NCI-H1105 (cell line): ENCODE measurements at regions not wholly inside any gene's neighbourhood (a gene's known extent, or its start where the extent isn't known, plus 50 kb on each side); places are given as distances from the start of the nearest gene placed in this dataset.

Source experiments
- DNase-seq: peaks from one replicate; lab custom pipeline; 2025; lab: John Stamatoyannopoulos, UW

DNA sequence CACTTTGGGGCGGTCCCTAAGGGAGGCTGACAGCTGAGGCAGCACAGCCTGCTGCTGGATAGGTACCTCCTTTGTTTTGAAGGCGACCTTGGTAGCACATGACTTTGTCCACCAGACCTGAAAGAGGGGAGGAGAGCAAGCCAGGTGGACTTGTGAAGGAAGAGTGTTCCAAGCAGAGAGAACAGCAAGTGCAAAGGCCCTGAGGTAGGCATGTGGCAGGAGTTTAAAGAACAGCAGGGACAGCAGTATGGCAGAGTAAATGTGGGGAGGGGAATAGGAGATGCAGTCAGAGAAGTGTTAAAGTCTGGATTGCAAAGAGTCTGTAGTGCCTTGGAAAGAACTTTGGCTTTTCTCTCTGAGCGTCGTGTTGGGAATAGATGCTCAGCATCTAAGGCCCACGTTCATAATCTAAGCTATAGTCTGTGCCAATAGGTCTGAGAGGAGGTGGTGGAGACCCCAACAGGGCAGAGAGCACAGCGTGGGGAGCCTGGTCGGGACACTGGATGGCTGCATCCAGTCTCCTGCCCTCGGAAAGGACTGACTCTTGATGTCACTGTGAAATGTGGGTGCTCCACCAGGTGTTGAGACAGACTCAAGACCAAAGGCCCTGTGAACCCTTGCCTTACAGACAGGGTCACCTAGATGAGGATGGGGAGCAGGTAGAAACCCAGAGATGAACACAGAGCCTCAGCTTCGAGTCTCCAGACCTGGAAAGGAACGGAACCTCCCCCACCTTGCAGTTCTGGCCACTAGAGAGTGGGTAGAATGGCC lies 242.1 kb upstream of the PWP1 start:
- no peak for DNase-seq

DNA sequence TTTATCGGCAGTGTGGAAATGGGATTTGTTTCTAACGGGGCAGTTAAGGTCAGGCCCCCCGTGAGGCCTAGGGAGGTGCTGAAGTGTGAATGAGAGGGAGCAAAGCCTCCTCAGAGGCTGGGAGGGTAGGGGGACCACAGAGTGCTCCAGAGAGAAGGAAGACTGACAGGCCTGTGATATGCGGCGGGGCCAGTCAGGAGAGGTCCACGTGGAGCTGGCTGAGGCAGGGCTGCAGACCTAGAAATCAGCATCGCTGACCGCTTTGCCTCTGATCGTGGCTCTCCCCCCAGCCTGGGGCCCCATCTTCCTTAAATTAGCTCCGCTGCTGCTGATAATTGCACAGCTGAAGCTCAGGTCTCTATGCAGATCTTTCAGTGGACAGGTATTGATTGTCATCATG lies 240.8 kb upstream of the PWP1 start:
- DNase-seq: no peak

DNA sequence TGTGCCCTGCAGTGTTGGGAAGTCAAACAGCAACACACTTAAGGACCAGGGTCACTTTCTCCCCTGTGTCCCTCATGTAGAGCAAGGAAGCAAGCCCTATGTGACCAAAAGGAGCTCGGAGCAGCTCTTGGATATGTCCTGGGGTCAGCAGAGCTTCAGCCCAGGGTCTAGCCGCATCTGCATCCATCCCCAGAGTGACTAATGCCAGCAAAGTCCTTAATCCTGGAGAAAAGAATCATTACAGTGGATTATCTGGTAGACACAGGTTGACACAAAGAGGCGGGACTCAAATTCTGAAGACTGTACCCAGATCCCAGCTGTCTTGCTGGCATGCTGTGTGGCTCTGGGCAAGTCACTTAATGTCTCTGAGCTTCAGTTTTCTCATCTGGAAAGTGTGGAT lies 239.1 kb upstream of the PWP1 start:
- DNase-seq: no peak

DNA sequence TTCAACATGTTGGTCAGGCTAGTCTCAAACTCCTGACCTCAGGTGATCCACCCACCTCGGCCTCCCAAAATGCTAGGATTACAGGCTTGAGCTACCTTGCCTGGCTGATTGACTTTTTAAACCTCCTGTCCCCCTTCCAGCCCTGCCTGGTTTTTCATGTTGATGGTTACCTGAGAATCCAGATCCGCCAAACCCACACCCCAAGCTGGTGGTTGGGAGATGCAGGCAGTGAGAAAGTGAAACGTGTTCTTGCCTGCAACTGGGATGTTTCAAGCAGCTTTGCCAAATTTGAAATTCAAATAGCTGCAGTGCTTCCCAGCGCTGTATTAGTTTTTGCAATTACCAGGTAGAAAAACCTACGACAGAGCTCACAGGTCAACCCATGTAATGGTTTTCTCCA lies 238.3 kb upstream of the PWP1 start:
- no peak for DNase-seq

DNA sequence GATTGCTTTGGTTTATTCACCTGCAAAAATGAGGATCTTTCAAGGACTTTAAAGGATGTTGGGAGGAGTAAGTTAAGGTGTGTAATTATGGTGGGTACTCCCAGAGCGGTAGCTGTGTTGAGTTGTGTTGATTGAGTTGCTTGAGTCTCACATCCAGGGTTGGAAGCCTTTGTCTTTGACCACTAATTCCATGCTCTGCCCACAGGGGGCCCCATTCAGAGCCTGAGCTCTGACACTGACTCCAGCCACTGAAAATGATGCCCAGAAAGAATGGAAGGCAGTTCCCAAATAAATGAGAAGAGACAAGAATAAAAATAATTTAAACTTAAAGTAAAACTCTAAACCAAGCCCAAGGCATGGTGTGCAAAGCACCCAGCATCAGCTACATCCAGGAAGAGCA lies 237.4 kb upstream of the PWP1 start:
- no peak for DNase-seq

DNA sequence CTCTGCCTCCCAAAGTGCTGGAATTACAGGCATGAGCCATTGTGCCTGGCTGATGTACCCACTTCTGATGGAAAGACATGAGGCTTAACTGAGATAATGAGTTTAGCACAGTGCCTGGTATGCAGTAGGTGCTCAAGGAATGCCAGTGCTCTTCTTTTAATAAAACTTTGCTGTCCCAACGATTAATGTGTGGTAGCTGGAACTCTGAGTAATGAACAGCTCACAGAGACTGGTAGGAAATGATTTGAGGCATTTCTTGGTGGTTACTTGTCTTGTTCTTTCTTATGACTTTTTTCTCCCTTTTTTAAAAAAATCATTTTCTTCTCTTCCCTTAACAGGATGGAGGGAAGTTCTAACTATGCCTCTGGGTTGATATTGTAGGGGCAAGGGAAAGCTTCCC lies 235.7 kb upstream of the PWP1 start:
- DNase-seq: no peak

DNA sequence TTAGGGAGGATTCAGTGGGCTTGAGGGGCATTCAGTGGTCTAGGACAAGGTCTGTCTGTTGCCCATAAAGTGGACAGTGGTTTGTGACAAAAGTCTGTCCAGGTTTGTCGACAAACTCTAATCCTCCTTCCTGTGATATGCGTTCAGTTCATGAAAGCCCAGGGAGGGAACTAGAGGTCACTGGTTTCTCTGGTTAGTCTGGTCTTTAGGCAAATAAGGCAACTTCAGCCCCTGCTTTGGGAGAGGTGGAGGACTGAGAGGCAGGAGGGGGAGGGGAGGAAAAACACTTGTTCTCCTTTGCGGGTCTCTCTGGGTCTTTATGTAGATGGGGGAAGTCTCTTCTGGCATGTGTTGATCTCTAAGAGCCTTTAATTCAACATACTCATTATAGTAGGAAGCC lies 235.1 kb upstream of the PWP1 start:
- no peak for DNase-seq

DNA sequence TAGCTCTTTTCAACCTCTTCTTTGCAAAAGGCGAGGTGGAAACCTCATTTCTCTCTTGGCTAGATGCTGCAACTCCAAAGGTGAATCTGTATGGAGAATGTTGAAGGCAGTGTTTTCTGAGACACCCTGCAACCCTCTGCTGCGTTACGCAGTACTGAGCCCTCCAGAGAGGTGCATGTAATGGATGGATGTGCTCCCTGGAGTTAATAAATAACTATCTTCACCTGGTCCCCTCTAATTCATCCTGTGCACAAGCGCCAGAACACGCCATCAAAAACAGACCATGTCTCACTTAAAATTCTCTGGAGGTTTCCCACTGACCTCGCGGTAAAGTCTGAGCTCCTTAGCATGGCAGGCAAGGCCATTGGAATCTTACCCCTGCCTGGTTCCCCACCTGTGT lies 234.4 kb upstream of the PWP1 start:
- DNase-seq: no peak

DNA sequence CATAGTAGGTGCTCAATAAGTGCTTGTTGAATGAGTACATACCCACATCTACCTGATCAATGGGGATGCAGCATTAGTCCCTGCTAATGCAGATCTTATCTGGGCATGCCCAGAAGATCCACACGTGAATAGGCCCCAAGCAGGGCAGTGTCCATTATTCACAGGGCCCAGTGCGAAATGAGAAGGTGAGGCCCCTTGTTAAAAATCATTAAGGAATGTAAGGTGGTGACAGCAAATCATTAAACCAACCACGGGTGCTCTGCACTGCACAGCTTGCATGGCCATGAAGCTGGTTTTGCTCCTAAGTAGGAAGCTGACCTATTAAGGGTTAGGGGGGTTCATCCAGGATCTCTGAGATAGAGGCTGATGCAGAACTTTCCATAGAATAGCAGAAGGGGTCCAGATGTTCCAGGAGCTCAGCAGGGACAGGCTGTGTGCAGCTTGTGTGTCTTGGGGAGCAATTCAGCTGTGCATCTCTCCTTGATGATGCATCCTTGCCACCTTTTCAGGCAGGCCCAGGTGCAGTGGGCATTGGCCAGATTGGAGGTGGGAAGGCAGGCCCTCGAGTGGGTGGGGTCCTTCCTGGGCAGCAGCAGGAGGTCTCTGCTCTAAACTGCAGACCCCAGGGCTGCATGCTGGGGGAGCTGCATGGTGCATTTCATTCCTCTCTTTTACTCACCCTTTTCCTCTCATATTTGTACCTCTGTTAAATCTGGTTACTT lies 231.3 kb upstream of the PWP1 start:
- no peak for DNase-seq

DNA sequence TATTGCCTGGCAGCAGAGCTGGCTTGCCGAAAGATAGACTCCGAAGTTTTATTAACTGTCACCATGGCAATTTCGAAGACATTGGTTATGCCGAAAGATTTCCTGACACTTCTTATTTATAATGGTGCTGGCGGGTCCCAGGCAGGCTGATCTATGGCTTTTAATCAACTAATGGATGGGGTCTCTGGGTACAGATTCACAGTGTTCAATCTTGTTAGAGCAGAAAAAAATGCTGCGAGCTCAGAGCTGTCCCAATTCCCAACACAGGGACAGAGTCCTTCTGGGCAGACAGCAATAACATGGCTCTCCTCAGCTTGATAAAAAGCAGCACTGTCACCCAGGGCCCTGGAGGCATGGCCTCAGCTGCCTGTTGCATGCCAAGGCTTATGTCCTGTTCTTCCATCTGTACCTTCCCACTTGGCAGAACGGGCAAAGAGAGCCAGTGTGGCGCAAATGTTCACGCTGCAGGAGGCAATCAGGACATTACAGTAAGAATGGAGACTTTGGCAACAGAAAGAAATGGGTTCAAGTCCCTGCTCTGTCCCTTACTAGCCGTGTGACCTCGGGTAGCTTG lies 228.2 kb upstream of the PWP1 start:
- no peak for DNase-seq

DNA sequence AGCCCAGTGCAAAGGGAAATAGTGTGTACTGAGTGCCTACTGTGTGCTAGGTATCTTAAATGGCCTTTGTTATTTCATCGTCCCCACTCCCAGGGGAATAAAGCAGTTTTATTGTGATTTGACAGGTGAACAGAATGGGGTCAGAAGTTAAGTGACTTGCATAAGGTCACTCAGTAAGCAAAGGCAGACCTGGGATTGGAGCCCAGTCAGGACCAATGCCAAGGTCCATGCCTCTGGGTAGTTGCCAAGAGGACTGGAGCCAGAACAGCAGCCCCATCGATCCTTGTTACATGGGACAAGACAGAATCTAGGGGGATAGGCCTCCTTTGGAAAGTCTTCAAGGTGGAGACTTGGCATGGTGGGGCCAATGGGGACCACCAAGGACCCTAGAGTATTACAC lies 227.4 kb upstream of the PWP1 start:
- no peak for DNase-seq

DNA sequence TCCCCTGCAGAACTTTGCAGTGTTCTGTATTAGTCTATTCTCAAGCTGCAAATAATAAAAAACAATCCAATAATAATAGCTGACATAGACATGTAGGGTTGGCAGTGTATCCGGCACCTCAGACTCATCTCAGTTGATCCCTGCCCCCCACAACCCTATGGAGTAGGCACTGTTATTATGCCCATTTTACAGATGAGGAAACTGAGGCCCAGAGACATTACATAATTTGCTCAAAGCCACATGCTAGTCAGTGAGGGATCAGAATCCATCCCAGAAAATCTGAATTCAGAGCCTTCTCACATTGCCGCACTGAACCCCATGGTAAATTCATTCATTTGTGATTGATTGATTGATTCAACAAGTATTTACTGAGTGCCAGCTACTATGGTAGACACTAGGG lies 226.6 kb upstream of the PWP1 start:
- no peak for DNase-seq

DNA sequence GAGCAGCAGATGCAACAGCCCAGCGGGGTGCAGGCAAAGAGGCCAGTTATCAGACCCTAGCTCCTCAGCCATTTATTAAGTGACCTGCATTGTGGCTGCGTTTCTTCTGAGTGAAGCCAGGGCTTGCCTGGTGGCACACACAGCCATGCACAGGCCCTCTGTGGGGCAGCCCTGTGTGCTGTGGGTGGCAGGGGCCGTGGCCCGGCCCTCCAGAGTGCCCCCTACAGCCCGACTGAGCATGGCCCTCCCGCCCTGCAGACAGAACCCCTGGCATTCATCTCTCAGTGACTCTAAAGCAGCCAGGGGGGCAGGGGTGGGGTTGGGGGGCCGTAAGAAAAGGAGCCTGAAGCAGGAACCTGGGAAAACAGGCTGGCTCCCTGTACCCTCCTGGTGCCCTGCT lies 226.0 kb upstream of the PWP1 start:
- DNase-seq: no peak

DNA sequence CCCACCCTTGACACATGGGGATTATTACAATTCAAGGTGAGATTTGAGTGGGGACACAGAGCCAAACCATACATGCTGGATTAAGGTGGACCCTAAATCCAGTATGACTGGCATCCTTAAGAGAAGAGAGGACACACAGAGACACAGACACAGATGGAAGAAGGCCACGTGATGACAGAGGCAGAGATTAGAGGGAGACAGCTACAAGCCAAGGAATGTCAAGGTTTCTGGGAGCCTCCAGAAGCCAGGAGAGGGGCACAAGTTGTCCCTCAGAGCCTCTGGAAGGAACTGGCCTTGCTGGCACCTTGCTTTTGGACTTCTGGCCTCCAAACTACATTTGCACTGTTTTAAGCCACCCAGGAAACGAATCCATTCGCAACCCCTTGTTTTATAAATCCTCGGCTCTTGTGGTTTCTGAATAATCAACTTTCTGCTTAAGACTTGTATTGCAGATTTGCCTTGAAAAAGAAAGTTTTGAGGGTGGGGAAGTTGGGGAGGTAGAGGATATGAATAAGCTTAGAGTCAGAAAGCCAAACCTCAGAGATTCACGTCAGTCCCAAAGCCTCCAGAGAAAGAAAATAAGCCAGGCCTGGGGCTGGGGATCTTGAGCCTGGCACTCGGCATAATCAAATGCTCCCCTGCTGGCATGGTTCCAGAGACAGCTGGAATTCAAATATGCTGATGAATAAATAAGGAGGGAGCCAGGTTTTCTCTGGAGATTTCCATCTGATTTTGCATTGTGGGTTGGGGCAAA lies 224.2 kb upstream of the PWP1 start:
- peak; percentile 37 for DNase-seq

DNA sequence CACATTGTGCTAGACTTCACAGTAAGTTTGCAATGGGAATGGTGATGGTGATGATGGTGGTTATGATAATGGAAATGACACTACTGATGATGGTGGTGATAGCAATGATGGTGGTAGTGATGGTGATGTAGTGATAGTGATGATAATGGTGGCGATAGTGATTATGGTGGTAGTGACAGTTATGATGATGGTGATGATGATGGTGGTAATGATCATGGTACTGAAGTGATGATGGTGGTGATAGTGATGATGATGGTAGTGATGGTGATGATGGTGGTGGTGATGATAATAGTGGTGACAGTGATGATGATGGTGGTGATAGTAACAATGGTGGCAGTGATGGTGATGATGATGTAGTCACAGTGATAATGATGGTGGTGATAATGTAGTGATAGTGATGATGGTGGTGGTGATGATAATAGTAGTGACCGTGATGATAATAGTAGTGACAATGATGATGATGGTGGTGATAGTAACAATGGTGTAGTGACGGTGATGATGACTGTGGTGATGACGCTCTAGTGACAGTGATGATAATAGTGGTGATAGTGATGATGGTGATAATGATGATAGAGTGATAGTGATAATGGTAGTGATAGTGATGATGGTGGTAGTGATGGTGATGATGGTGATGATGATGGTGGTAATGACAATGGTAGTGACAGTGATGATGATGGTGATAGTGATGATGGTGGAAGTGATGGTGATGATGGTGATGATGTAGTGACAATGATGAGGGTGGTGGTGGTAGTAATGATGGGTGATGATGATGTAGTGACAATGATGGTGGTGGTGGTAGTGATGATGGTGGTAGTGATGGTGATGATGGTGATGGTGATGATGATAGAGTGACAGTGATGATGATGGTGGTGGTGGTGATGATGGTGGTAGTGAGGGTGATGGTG lies 222.9 kb upstream of the PWP1 start:
- DNase-seq: no peak

DNA sequence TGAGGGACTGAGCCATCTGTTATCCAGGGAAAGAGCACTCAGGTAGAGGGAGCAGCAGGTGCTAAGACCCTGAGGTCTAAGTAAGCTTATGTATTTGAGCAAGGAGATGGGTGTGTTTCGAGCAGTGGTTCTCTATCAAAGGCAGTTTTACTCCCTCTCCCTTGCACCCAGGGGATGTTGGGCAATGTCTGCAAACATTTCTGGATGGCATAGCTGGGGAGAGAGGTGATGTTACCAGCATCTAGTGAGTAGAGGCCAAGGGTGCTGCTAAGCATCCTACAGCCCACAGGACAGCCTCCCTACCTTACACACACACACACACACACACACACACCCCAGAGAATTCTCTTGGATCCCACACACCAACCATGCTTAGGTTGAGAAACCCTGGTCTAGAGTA lies 221.0 kb upstream of the PWP1 start:
- no peak for DNase-seq

DNA sequence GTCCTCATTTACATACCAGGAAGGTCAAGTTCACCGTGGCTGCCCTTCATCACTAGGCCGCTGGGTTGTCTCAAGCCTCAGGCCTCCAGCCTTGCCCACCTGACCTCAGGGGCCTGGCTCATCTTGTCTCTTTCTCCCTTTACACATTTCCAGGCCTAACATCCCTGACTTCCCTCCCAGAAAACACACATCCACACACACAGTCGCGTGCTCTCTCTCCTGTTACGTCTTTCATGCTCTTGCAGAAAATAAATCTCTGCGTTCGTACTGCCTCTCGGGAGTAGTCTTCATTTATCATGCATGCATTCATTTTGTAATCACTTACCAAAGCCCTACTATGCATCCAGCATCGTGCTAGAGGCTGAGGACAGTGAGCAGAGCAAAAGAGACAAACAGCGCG lies 220.0 kb upstream of the PWP1 start:
- DNase-seq: no peak

DNA sequence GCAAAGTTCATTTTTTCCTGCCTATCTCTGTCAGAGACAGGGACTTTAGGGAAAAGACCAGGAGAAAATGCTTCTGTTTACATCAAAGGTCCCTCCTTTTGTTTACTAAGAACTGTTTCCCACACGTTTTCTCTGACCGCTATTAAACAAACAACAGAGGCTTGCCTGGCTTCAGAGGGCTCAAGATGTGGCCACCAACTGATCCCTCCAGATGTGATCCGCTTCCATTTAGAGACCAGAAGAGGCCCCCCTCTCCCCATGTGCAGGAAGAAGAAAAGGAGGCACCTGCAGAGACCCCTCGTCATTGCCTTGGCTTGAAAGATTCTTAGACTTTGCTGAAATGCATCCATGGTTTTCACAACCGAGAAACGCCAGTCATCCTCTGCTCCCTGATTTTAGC lies 217.9 kb upstream of the PWP1 start:
- no peak for DNase-seq

DNA sequence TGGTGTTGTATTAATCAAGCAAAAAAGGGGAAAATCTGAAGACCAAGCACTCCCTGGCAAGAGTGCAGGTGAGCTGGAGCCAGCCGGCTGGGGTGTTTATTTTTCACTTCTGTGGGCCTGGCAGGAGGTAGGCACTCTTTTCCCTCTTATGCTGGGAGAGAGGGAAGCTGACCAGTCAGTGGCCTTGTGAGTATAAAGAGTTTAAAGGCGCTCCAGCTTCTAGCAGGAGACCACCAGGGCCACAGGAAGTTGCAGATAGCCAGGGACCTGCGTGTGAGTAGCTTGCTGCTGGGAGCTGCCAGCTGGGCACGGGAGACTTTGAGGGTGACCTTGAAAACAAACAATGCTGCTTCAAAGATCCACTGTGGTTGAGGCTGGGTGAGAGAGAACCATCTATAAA lies 217.4 kb upstream of the PWP1 start:
- no peak for DNase-seq

DNA sequence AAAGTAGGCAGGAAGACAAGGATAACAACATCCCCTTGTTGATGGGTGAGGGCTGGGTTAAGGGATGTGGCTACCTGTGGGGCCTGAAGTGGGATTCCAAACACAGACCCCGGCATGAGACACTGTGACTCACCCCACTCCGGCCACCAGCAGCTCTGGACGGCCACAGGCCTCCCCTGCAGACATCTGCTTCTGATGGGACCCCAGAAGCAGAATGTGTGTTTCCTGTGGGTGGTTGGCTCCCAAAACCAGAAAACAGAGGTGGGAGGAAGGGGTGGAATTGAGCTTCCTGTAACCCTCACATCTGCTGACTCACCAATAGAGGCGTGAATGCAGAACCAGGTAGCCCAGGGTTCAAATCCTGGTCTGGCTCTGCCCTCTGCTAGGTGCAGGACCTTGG lies 216.6 kb upstream of the PWP1 start:
- DNase-seq: no peak

DNA sequence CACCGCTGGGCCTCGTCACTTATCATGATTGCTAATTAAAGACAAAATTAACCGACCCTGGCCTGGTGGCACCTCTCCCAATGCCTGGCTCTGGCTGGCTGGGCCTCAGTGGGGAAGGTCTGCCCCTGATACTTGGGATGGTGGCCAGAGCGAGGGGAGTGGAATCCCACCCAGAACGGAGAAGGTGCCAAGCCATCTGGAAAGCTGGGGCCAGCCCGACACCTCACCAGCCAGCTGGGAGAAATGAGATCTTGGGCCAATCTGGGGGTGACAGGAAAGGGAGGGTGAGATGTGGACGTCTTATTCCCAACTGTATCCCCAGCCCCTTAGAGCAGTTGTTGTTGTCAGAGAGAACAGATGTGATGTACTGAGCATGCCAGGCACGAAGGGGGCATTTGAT lies 215.0 kb upstream of the PWP1 start:
- DNase-seq: no peak

DNA sequence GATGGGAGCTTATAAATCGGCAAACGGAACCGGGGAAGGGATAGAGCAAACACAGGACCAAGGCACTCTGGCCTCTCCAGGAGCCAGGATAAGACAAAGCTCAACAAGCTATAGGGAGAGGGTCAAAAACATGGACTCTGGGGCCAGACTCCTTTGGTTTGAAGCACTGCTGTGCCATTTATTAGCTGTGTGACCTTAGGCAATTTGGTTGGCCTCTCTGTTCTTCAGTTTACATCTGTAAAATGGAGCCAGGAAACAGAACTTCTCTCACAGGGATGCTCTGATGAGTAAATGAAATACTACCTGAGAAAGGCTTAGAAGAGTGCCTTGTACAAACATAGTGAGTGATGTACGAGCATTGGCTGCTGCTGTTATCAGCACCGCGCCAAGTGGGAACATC lies 213.3 kb upstream of the PWP1 start:
- DNase-seq: no peak
